Suprapubic skin (tissue), 4 donors: ENCODE measurements at regions not wholly inside any gene's neighbourhood (a gene's known extent, or its start where the extent isn't known, plus 50 kb on each side); places are given as distances from the start of the nearest gene placed in this dataset.

Experiments used
- EP300 ChIP-seq: sonication (generic); formaldehyde crosslinking; IDR thresholded peaks from one replicate; pipeline ENCODE4 v1.6.1; 2017; ENCODE audit warnings: antibody characterized with exemption
- POLR2A ChIP-seq, 2 donors: fragments of 450-650 bp; IDR thresholded peaks; one replicate each; pipeline ENCODE4 v1.6.1; 2017; ENCODE audit warnings: antibody characterized with exemption in 2 of 2, mild to moderate bottlenecking in 2 of 2, moderate library complexity in 2 of 2
- POLR2AphosphoS5 ChIP-seq, 3 donors: sonication (generic); formaldehyde crosslinking; IDR thresholded peaks; one replicate each; pipeline ENCODE4 v1.6.1; 2017; ENCODE audit warnings: antibody characterized with exemption in 3 of 3
- TF ChIP-seq, protein P1 (sequence below), 2 donors: fragments of 200-600 bp in 1 of 2; fragments of 450-650 bp in 1 of 2; sonication (generic) in 1 of 2; IDR thresholded peaks; one replicate each; pipeline ENCODE4 v1.5.1; 2016 to 2019; ENCODE audit warnings: antibody characterized with exemption in 2 of 2, mild to moderate bottlenecking in 1 of 2, moderate library complexity in 1 of 2

GRCh38 chr3:31054032-31054431 is 159.6 kb upstream of the GADL1 start:
- TF ChIP-seq POLR2AphosphoS5 (IDR thresholded peaks at IDR 0.05): no peak
- TF ChIP-seq, protein P1, sequence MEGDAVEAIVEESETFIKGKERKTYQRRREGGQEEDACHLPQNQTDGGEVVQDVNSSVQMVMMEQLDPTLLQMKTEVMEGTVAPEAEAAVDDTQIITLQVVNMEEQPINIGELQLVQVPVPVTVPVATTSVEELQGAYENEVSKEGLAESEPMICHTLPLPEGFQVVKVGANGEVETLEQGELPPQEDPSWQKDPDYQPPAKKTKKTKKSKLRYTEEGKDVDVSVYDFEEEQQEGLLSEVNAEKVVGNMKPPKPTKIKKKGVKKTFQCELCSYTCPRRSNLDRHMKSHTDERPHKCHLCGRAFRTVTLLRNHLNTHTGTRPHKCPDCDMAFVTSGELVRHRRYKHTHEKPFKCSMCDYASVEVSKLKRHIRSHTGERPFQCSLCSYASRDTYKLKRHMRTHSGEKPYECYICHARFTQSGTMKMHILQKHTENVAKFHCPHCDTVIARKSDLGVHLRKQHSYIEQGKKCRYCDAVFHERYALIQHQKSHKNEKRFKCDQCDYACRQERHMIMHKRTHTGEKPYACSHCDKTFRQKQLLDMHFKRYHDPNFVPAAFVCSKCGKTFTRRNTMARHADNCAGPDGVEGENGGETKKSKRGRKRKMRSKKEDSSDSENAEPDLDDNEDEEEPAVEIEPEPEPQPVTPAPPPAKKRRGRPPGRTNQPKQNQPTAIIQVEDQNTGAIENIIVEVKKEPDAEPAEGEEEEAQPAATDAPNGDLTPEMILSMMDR (IDR thresholded peaks at IDR 0.05): no peak
- TF ChIP-seq EP300: no peak
- no peak for TF ChIP-seq POLR2A (IDR thresholded peaks at IDR 0.05)
